ENCODE measurements at regions not wholly inside any gene's neighbourhood (a gene's known extent, or its start where the extent isn't known, plus 50 kb on each side); places are given as distances from the start of the nearest gene placed in this dataset.

DNA sequence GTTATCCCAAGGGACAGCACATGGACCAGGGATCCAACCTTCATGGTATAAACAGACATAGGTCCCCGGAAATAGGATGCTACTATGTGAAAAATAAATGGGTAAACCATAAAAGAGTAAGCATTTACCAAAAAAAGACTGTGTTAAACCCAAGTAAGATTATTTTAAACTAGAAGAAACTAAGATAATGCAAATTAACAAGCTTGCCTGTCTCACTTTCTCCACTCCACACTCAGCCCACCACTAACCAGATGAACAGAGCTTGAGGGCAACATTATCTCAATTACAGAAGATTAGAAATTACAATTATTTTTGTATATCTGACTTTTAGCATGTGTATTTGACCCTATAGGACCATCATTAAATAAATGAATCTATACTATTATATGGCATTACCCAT, 117.2 kb upstream of the CAV2 start:
- TF ChIP-seq, protein P1, sequence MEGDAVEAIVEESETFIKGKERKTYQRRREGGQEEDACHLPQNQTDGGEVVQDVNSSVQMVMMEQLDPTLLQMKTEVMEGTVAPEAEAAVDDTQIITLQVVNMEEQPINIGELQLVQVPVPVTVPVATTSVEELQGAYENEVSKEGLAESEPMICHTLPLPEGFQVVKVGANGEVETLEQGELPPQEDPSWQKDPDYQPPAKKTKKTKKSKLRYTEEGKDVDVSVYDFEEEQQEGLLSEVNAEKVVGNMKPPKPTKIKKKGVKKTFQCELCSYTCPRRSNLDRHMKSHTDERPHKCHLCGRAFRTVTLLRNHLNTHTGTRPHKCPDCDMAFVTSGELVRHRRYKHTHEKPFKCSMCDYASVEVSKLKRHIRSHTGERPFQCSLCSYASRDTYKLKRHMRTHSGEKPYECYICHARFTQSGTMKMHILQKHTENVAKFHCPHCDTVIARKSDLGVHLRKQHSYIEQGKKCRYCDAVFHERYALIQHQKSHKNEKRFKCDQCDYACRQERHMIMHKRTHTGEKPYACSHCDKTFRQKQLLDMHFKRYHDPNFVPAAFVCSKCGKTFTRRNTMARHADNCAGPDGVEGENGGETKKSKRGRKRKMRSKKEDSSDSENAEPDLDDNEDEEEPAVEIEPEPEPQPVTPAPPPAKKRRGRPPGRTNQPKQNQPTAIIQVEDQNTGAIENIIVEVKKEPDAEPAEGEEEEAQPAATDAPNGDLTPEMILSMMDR (IDR thresholded peaks at IDR 0.05), result no peak
- TF ChIP-seq POLR2A (IDR thresholded peaks at IDR 0.05; ENCODE audit: low read depth) (no peak), POLR2AphosphoS5 (IDR thresholded peaks at IDR 0.05) (no peak), EP300 (IDR thresholded peaks at IDR 0.05) (no peak)

All from esophagus muscularis mucosa (tissue), 4 donors.